GM12872 (cell line): ENCODE measurements at regions not wholly inside any gene's neighbourhood (a gene's known extent, or its start where the extent isn't known, plus 50 kb on each side); places are given as distances from the start of the nearest gene placed in this dataset.

Experiments used
- TF ChIP-seq, protein P1 (sequence below): IDR thresholded peaks from 3 replicates; pipeline ENCODE4 v1.5.1; 2011; ENCODE audit warnings: low read depth, mild to moderate bottlenecking, low read length, moderate library complexity; ENCODE audit not compliant: insufficient read depth

DNA sequence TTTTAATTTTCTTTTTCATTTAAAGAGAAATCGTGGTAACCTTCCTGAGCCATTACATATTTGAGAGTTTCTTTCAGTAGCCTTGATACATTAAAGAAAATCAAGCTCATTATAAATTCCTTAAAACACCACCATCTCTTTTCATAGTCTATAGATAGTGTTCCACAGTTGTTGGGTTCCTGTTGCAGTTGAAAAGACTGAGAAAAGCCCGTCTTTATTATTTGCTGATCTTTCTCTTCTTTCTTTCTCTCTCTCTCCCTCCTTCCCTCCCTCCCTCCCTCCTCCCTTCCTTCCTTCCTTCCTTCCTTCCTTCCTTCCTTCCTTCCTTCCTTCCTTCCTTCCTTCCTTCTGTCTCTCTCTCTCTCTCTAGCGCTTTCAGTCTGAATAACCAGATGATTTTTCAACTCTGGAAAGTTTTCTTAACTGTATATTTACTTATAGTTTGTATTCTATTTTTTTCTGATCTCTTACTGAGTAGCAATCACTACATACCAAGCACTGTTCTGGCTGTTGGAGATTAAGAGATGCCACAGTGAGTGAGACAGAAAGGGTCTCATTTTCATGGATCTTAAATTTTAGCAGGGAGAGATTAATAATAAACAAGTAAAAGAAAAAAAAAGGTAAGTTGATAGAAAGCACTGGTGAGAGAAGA, 157.5 kb downstream of the TINAG start:
- TF ChIP-seq, protein P1, sequence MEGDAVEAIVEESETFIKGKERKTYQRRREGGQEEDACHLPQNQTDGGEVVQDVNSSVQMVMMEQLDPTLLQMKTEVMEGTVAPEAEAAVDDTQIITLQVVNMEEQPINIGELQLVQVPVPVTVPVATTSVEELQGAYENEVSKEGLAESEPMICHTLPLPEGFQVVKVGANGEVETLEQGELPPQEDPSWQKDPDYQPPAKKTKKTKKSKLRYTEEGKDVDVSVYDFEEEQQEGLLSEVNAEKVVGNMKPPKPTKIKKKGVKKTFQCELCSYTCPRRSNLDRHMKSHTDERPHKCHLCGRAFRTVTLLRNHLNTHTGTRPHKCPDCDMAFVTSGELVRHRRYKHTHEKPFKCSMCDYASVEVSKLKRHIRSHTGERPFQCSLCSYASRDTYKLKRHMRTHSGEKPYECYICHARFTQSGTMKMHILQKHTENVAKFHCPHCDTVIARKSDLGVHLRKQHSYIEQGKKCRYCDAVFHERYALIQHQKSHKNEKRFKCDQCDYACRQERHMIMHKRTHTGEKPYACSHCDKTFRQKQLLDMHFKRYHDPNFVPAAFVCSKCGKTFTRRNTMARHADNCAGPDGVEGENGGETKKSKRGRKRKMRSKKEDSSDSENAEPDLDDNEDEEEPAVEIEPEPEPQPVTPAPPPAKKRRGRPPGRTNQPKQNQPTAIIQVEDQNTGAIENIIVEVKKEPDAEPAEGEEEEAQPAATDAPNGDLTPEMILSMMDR: no peak

- TF ChIP-seq, protein P1: no peak
These were observed 159.1 kb downstream of the TINAG start for GRCh38 chr6:54467384-54467783.

DNA sequence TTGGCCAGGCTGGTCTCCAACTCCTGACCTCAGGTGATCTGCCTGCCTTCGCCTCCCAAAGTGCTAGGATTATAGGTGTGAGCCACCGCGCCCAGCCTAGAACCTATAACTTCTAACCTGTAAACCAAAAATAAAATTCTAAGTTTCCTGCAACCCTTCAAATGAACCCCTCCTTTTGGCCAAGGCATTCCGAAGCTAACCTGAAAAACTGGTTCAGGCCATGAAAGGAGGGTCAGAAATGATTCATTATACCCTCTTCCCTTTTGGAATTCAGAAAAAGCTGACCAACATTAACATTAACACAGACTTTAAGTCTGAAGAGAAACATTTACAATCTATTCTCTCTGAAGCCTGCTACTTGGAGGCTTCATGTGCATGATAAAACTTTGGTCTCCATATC, 165.1 kb downstream of the TINAG start:
- TF ChIP-seq, protein P1: no peak

DNA sequence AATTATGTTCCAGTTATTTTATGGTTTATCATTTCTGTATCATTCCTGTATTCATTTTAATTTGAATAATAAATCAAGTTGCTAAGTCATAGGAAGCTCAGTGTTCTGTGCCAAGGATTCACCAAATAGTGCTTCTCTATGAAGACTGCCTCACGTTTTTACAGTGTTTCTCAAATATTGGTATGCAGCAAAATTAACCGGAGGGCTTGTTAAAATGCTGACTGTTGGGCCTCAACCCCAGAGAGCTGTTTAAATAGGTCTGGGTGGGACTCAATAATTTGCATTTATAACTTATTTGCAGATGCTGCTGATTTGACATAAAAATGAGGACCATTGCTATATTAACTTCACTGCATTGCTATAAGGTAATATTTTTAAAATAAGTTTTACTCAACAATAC, 166.7 kb downstream of the TINAG start:
- TF ChIP-seq, protein P1: no peak

DNA sequence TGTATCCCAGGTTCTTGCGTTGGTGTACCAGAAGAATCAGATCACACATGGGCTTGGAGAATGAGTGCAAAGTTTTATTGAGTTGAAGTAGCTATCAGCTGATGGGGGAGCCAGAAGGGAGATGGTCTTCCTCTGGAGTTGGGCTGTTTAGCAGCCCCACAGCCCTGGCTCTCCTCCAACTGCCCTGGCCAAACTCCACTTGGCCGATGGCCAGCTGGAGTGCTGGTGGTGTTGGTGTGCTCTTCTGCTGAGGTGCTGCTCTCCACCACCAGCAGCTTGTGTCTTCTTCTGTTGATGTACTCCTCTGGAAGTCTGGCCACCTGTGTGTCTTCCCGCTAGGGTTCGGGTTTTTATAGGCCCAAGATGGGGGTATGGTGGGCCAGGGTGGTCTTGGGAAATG, 172.8 kb downstream of the TINAG start:
- TF ChIP-seq, protein P1: no peak

DNA sequence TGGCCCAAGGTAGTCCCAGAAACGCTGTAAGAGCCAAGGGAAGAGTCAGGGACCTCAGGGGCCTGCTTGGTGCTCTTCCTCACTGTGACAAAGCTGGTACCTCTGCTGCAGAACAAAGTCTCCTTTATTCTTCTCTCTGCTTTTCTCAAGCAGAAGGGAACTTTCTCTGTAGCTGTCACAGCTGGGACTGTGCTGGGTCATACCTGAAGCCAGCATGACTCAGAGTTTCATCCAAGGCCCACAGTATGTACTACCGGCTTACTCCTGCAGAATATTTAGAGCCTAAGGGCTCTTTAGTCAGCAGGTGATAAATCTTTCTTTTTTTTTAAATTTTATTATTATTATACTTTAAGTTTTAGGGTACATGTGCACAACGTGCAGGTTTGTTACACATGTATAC, 183.2 kb downstream of the TINAG start:
- TF ChIP-seq, protein P1: no peak

DNA sequence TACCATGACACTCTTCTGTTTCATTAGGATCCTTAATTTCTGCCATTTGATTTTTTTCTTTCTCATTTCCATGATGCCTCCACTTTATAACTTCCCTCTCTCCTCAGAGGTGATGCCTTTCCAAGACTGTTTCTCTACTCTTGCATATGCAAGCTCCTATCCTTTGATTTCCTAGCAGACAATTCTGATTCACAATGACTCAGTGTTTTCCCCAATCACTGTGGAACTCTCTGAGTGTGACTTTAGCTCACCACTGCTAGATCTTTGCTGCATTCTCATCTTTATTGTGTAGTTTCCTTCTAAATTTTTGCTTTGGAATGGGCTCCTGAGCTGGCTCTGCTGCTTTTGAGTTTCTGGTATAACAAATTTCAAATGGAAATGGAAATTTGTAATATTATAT, 184.9 kb downstream of the TINAG start:
- TF ChIP-seq, protein P1: no peak
